ENCODE measurements at regions not wholly inside any gene's neighbourhood (a gene's known extent, or its start where the extent isn't known, plus 50 kb on each side); places are given as distances from the start of the nearest gene placed in this dataset.

DNA sequence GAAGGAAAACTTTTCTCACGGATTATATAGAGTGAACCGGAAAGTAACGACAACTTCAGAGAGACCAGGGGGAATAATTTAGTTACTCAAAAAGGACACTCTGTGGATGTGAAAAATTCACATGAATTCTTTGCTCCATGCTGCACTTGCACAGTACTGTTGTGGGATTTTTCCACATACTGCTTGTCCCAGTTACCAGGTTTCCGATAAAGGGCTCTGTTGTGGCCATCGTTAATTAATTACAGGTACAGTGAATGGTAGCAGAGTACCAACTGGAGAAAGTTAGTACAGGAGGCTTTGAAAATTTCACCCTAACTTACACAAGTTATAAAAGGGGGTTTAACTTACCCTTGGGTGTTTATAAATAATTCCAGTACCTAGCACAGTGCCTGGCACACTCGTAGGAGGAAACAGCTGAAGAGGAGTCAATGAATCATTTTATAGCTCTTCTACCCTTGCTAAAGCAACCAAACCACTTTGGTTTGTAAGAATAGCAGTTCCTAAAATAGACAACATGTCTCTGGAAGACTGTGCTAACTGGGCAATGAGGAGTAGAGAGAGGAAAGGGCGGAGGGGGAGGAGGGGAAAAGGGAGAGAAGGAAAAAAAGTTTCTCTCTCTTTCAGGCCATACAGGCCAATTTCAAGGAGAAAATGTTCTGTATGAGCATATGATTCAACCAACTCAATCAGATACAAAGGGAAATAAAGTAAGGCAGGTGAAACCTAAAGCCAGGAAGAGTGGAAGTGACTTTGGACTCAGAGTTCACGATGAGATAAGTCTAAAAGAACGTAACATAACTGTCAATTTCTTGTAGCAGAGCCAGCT lies 98.3 kb upstream of the MAGI3 start:
- WGBS, 3 donors, result 79 to 81% (median 80%) methylated on average over 9 of the region's 9 CpGs
- DNase-seq (no peak), ATAC-seq (no peak)
- no peak for TF ChIP-seq CTCF (IDR thresholded peaks at IDR 0.05)
- intact Hi-C loops (cut with DNase I), result no loop called here
- H3K27me3 ChIP-seq (ENCODE audit: insufficient read depth in 3 of 3, low read length in 2 of 3), result peaks cover 0 to 11% (median 0%) of the 10 kb centered on the region in 3 donors
- H3K27ac ChIP-seq, result no peak overlapping the region
- H3K36me3 ChIP-seq (ENCODE audit: insufficient read depth in 1 of 2, low read depth in 1 of 2), result no peaks in the 10 kb centered on the region
- no peak overlapping the region for H3K4me3 ChIP-seq
- H3K9me3 ChIP-seq, result no peaks in the 10 kb centered on the region
- no peaks in the 10 kb centered on the region for H3K4me1 ChIP-seq

GRCh38 chr1:113292603-113293255 lies 97.6 kb upstream of the MAGI3 start:
- no peak for TF ChIP-seq CTCF (IDR thresholded peaks at IDR 0.05)
- intact Hi-C loops (cut with DNase I), result no loop called here
- no peaks in the 10 kb centered on the region for H3K4me1 ChIP-seq
- no peak for ATAC-seq
- no peaks in the 10 kb centered on the region for H3K36me3 ChIP-seq (ENCODE audit: insufficient read depth in 1 of 2, low read depth in 1 of 2)
- no peak overlapping the region for H3K27ac ChIP-seq
- H3K4me3 ChIP-seq, result no peak overlapping the region
- DNase-seq, result no peak
- no peaks in the 10 kb centered on the region for H3K9me3 ChIP-seq
- H3K27me3 ChIP-seq (ENCODE audit: insufficient read depth in 3 of 3, low read length in 2 of 3), result peaks cover 0 to 11% (median 0%) of the 10 kb centered on the region in 3 donors
- 68 to 80% (median 70%) methylated on average over 2 of the region's 2 CpGs for whole genome bisulfite sequencing, 3 donors

GRCh38 chr1:113293256-113293626 lies 97.1 kb upstream of the MAGI3 start:
- intact Hi-C loops (cut with DNase I), result no loop called here
- no peak for DNase-seq
- no peak for TF ChIP-seq CTCF (IDR thresholded peaks at IDR 0.05)
- Histone ChIP-seq H3K36me3 (ENCODE audit: insufficient read depth in 1 of 2, low read depth in 1 of 2) (no peaks in the 10 kb centered on the region), H3K9me3 (no peaks in the 10 kb centered on the region), H3K4me3 (no peak overlapping the region), H3K27me3 (ENCODE audit: insufficient read depth in 3 of 3, low read length in 2 of 3) (peaks cover 0 to 11% (median 0%) of the 10 kb centered on the region in 3 donors), H3K4me1 (no peaks in the 10 kb centered on the region), H3K27ac (no peak overlapping the region)
- no peak for ATAC-seq
- 83 to 99% (median 97%) methylated on average over 11 of the region's 11 CpGs for WGBS, 3 donors

DNA sequence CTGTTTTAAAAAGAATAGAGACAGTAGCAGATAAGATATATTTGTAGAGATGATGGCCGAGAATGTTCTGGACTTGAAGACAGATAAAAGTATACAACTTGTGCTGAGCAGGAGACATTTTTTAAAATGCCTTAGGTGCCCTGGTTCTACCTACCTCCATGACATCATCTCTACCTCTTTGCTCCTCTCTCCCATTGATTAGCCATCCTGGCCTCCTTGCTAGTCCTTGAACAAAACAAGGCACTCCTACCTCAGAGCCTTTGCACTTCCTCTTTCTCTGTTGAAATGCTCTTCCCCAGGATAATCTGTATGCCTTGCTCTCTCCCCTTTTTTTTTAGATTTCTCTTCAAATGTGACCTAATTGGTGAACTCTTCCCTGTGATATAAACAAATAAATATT lies 92.6 kb upstream of the MAGI3 start:
- Histone ChIP-seq H3K36me3 (ENCODE audit: insufficient read depth in 1 of 2, low read depth in 1 of 2) (no peaks in the 10 kb centered on the region), H3K4me1 (no peaks in the 10 kb centered on the region), H3K27ac (no peak overlapping the region), H3K27me3 (ENCODE audit: insufficient read depth in 3 of 3, low read length in 2 of 3) (peaks cover 0 to 8% (median 0%) of the 10 kb centered on the region in 3 donors), H3K9me3 (no peaks in the 10 kb centered on the region), H3K4me3 (no peak overlapping the region)
- ATAC-seq (no peak), DNase-seq (no peak)
- TF ChIP-seq CTCF (IDR thresholded peaks at IDR 0.05), result no peak
- WGBS, 3 donors, result 89 to 92% (median 91%) methylated on average over 1 of the region's 1 CpG
- intact Hi-C loops (cut with DNase I), result no loop called here

Measured in psoas muscle (tissue), 7 donors.